NT2/D1 (cell line): ENCODE measurements at regions not wholly inside any gene's neighbourhood (a gene's known extent, or its start where the extent isn't known, plus 50 kb on each side); places are given as distances from the start of the nearest gene placed in this dataset.

Experiments
- DNase-seq: peaks from one replicate; pipeline ENCODE4 v3.0.0-alpha.2; 2011; ENCODE audit warnings: low read depth, low spot score
- H3K27me3 ChIP-seq: 2 replicates; pipeline ENCODE4 v1.6.0; 2011; ENCODE audit warnings: mild to moderate bottlenecking; ENCODE audit not compliant: insufficient read length, insufficient read depth
- H3K36me3 ChIP-seq: 2 replicates; pipeline ENCODE4 v1.6.1; 2011; ENCODE audit warnings: mild to moderate bottlenecking, low read length, mixed read lengths; ENCODE audit not compliant: insufficient read depth, insufficient read length
- H3K4me1 ChIP-seq: 2 replicates; pipeline ENCODE4 v1.5.1; 2011; ENCODE audit not compliant: insufficient read depth, insufficient read length
- H3K4me3 ChIP-seq: 2 replicates; pipeline ENCODE4 v1.5.1; 2011; ENCODE audit warnings: low read depth; ENCODE audit not compliant: insufficient read length
- H3K9ac ChIP-seq: 2 replicates; pipeline ENCODE4 v1.6.0; 2011; ENCODE audit warnings: low read depth; ENCODE audit not compliant: insufficient read length
- H3K9me3 ChIP-seq: 2 replicates; pipeline ENCODE4 v1.5.1; 2011; ENCODE audit warnings: mild to moderate bottlenecking, low read length; ENCODE audit not compliant: insufficient read depth
- SUZ12 ChIP-seq: IDR thresholded peaks from 2 replicates; pipeline ENCODE4 v1.6.1; 2011; ENCODE audit not compliant: insufficient read length, insufficient read depth; ENCODE audit errors: extremely low read depth
- YY1 ChIP-seq: IDR thresholded peaks from 2 replicates; pipeline ENCODE4 v1.6.1; 2011; ENCODE audit not compliant: insufficient read length, insufficient read depth
- ZNF274 ChIP-seq: IDR thresholded peaks from 2 replicates; pipeline ENCODE4 v1.6.1; 2011; ENCODE audit warnings: mild to moderate bottlenecking, low read depth, low read length

GRCh38 chr5:60271517-60271916, 378.0 kb upstream of the PDE4D start:
- no peaks in the 10 kb centered on the region for H3K9me3 ChIP-seq
- H3K9ac ChIP-seq, result no peak overlapping the region
- no peaks in the 10 kb centered on the region for H3K36me3 ChIP-seq
- no peaks in the 10 kb centered on the region for H3K27me3 ChIP-seq
- TF ChIP-seq YY1 (no peak), ZNF274 (no peak), SUZ12 (no peak)
- no peak for DNase-seq
- no peaks in the 10 kb centered on the region for H3K4me1 ChIP-seq
- no peak overlapping the region for H3K4me3 ChIP-seq

- Histone ChIP-seq H3K4me3 (no peak overlapping the region), H3K9ac (no peak overlapping the region), H3K9me3 (no peaks in the 10 kb centered on the region), H3K36me3 (no peaks in the 10 kb centered on the region), H3K27me3 (no peaks in the 10 kb centered on the region), H3K4me1 (no peaks in the 10 kb centered on the region)
- no peak for TF ChIP-seq YY1
- TF ChIP-seq ZNF274, result no peak
- no peak for TF ChIP-seq SUZ12
- DNase-seq, result no peak
Measured at GRCh38 chr5:60267907-60268306, 374.4 kb upstream of the PDE4D start.

DNA sequence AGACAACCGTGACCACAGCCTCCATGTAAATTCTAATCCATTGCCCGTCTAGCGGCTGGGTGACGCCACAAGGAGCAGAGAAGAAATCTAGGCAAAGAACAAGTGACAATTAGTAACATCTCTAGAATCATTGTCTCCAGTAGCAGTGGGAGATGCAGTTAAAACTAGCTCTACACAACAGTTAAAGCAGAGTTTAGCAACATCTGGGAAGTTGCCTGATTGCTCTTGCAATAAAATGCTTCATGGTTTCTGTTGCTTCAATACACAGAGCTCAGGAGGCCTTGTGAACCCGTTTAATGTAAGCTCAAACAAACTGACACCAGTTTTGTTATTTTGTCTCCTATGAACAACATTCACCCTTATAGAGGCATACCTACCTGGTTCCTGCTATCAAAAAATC, 369.8 kb upstream of the PDE4D start:
- H3K27me3 ChIP-seq, result no peaks in the 10 kb centered on the region
- no peak overlapping the region for H3K9ac ChIP-seq
- DNase-seq, result no peak
- H3K4me3 ChIP-seq, result no peak overlapping the region
- TF ChIP-seq SUZ12, result no peak
- TF ChIP-seq ZNF274, result no peak
- no peak for TF ChIP-seq YY1
- H3K36me3 ChIP-seq, result no peaks in the 10 kb centered on the region
- no peaks in the 10 kb centered on the region for H3K9me3 ChIP-seq
- H3K4me1 ChIP-seq, result no peaks in the 10 kb centered on the region

GRCh38 chr5:60262576-60263295, 369.2 kb upstream of the PDE4D start:
- no peak overlapping the region for H3K4me3 ChIP-seq
- TF ChIP-seq YY1 (no peak), SUZ12 (no peak), ZNF274 (no peak)
- no peaks in the 10 kb centered on the region for H3K27me3 ChIP-seq
- H3K36me3 ChIP-seq, result no peaks in the 10 kb centered on the region
- DNase-seq, result no peak
- no peaks in the 10 kb centered on the region for H3K9me3 ChIP-seq
- H3K4me1 ChIP-seq, result no peaks in the 10 kb centered on the region
- no peak overlapping the region for H3K9ac ChIP-seq

DNA sequence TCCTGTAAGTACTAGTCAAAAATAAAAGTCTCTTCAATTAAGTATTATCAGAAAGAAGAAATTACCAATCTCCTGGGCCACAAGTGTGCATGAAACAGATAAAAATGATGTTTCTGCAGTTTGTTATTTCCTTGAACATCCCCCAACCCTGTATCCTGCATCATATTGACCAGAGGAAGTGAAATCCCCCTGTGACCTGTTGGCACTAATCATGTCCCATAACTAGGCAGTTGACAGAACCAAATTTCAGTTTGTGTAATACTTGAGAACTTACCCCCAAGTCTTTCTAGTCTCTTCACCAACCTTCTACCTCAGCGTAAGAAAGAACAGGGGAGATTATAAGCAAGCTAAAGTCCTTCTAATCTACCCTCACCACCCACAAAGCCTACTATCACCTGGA, 368.2 kb upstream of the PDE4D start:
- H3K27me3 ChIP-seq, result no peaks in the 10 kb centered on the region
- TF ChIP-seq SUZ12, result no peak

DNA sequence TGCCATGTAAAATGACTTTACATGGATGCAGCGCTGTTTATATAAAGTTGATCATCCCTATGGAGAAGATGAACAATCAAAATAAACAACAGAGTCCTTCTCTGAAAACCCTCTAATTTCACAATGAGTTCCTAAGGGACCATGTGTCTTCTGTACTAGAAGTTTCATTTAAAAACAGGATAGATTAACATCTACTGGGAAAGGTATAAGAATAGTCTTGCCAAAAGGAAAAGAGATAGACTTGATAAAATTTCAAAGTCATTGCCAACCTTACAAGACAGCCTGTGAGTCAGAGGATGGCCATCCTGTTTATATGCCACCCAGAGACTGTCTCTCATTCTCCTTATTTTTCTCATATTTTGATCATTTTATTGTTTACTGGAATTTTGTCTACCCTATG, 367.1 kb upstream of the PDE4D start:
- Histone ChIP-seq H3K4me1 (no peaks in the 10 kb centered on the region), H3K36me3 (no peaks in the 10 kb centered on the region)
- DNase-seq, result no peak

More for the DNA sequence above, 368.2 kb upstream of the PDE4D start:
- Histone ChIP-seq H3K4me3 (no peak overlapping the region), H3K9ac (no peak overlapping the region), H3K36me3 (no peaks in the 10 kb centered on the region), H3K9me3 (no peaks in the 10 kb centered on the region), H3K4me1 (no peaks in the 10 kb centered on the region)
- no peak for DNase-seq

DNA sequence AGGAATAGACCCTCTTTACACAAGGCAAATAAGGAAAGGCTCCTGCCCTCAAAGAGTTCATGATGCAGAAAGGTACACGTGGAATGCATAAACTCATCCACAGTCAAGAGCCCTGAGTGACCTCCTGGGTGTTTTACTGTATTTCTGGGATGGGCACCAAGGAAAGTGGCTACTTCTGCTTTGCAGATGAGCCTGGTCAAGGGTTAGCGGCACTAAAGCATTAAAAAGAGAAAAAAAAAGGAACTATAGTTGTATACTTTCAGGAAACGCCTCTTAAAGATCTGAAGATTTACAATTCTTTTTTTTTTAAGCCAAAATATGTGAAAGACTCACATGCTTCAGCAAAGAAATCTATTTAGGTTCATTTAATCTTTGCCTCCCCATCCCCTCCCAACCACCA, 366.2 kb upstream of the PDE4D start:
- TF ChIP-seq YY1 (no peak), ZNF274 (no peak), SUZ12 (no peak)
- Histone ChIP-seq H3K36me3 (no peaks in the 10 kb centered on the region), H3K9me3 (no peaks in the 10 kb centered on the region), H3K4me3 (no peak overlapping the region), H3K27me3 (no peaks in the 10 kb centered on the region), H3K9ac (no peak overlapping the region), H3K4me1 (no peaks in the 10 kb centered on the region)
- DNase-seq, result no peak

More for the DNA sequence above, 367.1 kb upstream of the PDE4D start:
- H3K9me3 ChIP-seq, result no peaks in the 10 kb centered on the region
- no peaks in the 10 kb centered on the region for H3K27me3 ChIP-seq
- no peak for TF ChIP-seq YY1
- no peak for TF ChIP-seq ZNF274
- TF ChIP-seq SUZ12, result no peak
- no peak overlapping the region for H3K9ac ChIP-seq
- H3K4me3 ChIP-seq, result no peak overlapping the region
